ENCODE measurements at regions not wholly inside any gene's neighbourhood (a gene's known extent, or its start where the extent isn't known, plus 50 kb on each side); places are given as distances from the start of the nearest gene placed in this dataset.
A peak's percentile ranks its signal among the peaks of the same experiment; 100 is the strongest.

GRCh38 chr3:118809696-118810498 lies 224.7 kb downstream of the IGSF11 start:
- Histone ChIP-seq H3K23ac (ENCODE audit: low read length) (no peak overlapping the region), H4K8ac (ENCODE audit: low read depth, low read length) (no peak overlapping the region), H3K79me1 (ENCODE audit: low read length) (no peaks in the 10 kb centered on the region), H2BK5ac (ENCODE audit: low read length) (no peak overlapping the region), H2AK5ac (ENCODE audit: low read length) (no peak overlapping the region), H3K4me2 (ENCODE audit: low read length) (no peak overlapping the region), H3K79me2 (ENCODE audit: control insufficient read depth, insufficient read depth, low read length) (no peaks in the 10 kb centered on the region), H3K9ac (ENCODE audit: low read length) (no peak overlapping the region), H3K4me3 (ENCODE audit: low read length) (no peak overlapping the region), H3K4me1 (ENCODE audit: control insufficient read depth, low read depth, low read length) (no peaks in the 10 kb centered on the region), H3K36me3 (ENCODE audit: control insufficient read depth, insufficient read depth, low read length) (no peaks in the 10 kb centered on the region), H3K27ac (ENCODE audit: low read depth, low read length) (no peak overlapping the region), H2BK15ac (replicated peaks; ENCODE audit: low read depth) (no peak overlapping the region), H3K4ac (ENCODE audit: low read depth, low read length) (no peak overlapping the region), H3K18ac (ENCODE audit: low read length) (no peak overlapping the region), H4K5ac (ENCODE audit: low read length) (no peak overlapping the region), H3K27me3 (ENCODE audit: insufficient read depth, low read length, poor library complexity) (no peaks in the 10 kb centered on the region), H2BK120ac (ENCODE audit: low read depth, low read length) (no peak overlapping the region), H3K56ac (ENCODE audit: low read length) (no peak overlapping the region)
- WGBS (ENCODE audit: extremely low coverage, insufficient coverage, low lambda C conversion rate), result no CpG with 5 or more reads among the region's 9 CpGs
- no peak for DNase-seq

- Histone ChIP-seq H3K9ac (ENCODE audit: low read length) (no peak overlapping the region), H3K56ac (ENCODE audit: low read length) (no peak overlapping the region), H3K27ac (ENCODE audit: low read depth, low read length) (no peak overlapping the region), H2BK120ac (ENCODE audit: low read depth, low read length) (peak overlapping the region; percentile 78), H3K18ac (ENCODE audit: low read length) (no peak overlapping the region), H3K27me3 (ENCODE audit: insufficient read depth, low read length, poor library complexity) (no peaks in the 10 kb centered on the region), H3K23ac (ENCODE audit: low read length) (no peak overlapping the region), H4K8ac (ENCODE audit: low read depth, low read length) (no peak overlapping the region), H3K4me2 (ENCODE audit: low read length) (no peak overlapping the region), H3K4me3 (ENCODE audit: low read length) (no peak overlapping the region), H3K4ac (ENCODE audit: low read depth, low read length) (no peak overlapping the region), H3K79me1 (ENCODE audit: low read length) (no peaks in the 10 kb centered on the region), H2BK5ac (ENCODE audit: low read length) (no peak overlapping the region), H2BK15ac (replicated peaks; ENCODE audit: low read depth) (no peak overlapping the region), H4K5ac (ENCODE audit: low read length) (no peak overlapping the region), H2AK5ac (ENCODE audit: low read length) (no peak overlapping the region), H3K79me2 (ENCODE audit: control insufficient read depth, insufficient read depth, low read length) (no peaks in the 10 kb centered on the region), H3K36me3 (ENCODE audit: control insufficient read depth, insufficient read depth, low read length) (no peaks in the 10 kb centered on the region), H3K4me1 (ENCODE audit: control insufficient read depth, low read depth, low read length) (no peaks in the 10 kb centered on the region)
- WGBS (ENCODE audit: extremely low coverage, insufficient coverage, low lambda C conversion rate), result no CpG with 5 or more reads among the region's 10 CpGs
- DNase-seq, result peak; percentile 50
Observed at GRCh38 chr3:118810499-118811035, 224.1 kb downstream of the IGSF11 start.

DNA sequence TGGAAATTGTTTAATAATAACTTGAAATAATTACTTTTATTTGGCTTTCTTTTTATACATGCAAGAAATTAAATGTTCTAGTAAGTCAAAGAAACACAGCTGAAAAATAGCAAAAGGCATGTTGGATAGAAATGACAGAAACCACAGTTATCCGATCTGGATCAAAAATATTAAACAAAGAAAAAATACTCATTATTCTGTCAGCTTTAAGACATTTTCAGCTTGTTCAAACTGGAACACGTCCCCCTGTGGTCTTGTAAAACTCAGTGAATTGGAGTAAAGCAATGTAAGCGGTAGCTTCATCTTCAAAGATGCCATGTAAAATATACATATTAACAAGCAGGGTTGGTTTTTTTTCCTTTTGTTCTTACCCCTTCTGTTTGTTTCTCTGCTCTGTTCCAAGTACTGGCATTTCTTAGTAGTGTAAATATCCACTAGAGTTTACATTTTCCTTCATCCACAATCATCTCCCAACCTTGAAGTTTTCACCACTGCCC lies 223.4 kb downstream of the IGSF11 start:
- Histone ChIP-seq H3K23ac (ENCODE audit: low read length) (no peak overlapping the region), H3K79me1 (ENCODE audit: low read length) (no peaks in the 10 kb centered on the region), H2BK120ac (ENCODE audit: low read depth, low read length) (no peak overlapping the region), H3K27me3 (ENCODE audit: insufficient read depth, low read length, poor library complexity) (no peaks in the 10 kb centered on the region), H3K56ac (ENCODE audit: low read length) (no peak overlapping the region), H4K8ac (ENCODE audit: low read depth, low read length) (no peak overlapping the region), H2BK5ac (ENCODE audit: low read length) (no peak overlapping the region), H3K4me1 (ENCODE audit: control insufficient read depth, low read depth, low read length) (no peaks in the 10 kb centered on the region), H3K27ac (ENCODE audit: low read depth, low read length) (no peak overlapping the region), H2BK15ac (replicated peaks; ENCODE audit: low read depth) (no peak overlapping the region), H3K4me2 (ENCODE audit: low read length) (no peak overlapping the region), H4K5ac (ENCODE audit: low read length) (no peak overlapping the region), H2AK5ac (ENCODE audit: low read length) (no peak overlapping the region), H3K36me3 (ENCODE audit: control insufficient read depth, insufficient read depth, low read length) (no peaks in the 10 kb centered on the region), H3K4ac (ENCODE audit: low read depth, low read length) (no peak overlapping the region), H3K4me3 (ENCODE audit: low read length) (no peak overlapping the region), H3K79me2 (ENCODE audit: control insufficient read depth, insufficient read depth, low read length) (no peaks in the 10 kb centered on the region), H3K18ac (ENCODE audit: low read length) (no peak overlapping the region), H3K9ac (ENCODE audit: low read length) (no peak overlapping the region)
- WGBS (ENCODE audit: extremely low coverage, insufficient coverage, low lambda C conversion rate), result no CpG with 5 or more reads among the region's 3 CpGs
- DNase-seq, result no peak

- H2BK120ac ChIP-seq (ENCODE audit: low read depth, low read length), result no peak overlapping the region
- no CpG with 5 or more reads among the region's 4 CpGs for WGBS (ENCODE audit: extremely low coverage, insufficient coverage, low lambda C conversion rate)
- no peak overlapping the region for H4K8ac ChIP-seq (ENCODE audit: low read depth, low read length)
Observed at GRCh38 chr3:118813472-118813871, 221.2 kb downstream of the IGSF11 start.

GRCh38 chr3:118817748-118818165 lies 216.9 kb downstream of the IGSF11 start:
- Histone ChIP-seq H4K5ac (ENCODE audit: low read length) (no peak overlapping the region), H3K56ac (ENCODE audit: low read length) (no peak overlapping the region), H3K4me3 (ENCODE audit: low read length) (no peak overlapping the region), H2BK5ac (ENCODE audit: low read length) (no peak overlapping the region), H3K27ac (ENCODE audit: low read depth, low read length) (no peak overlapping the region), H2BK15ac (replicated peaks; ENCODE audit: low read depth) (no peak overlapping the region), H3K4me1 (ENCODE audit: control insufficient read depth, low read depth, low read length) (no peaks in the 10 kb centered on the region), H2AK5ac (ENCODE audit: low read length) (no peak overlapping the region), H4K8ac (ENCODE audit: low read depth, low read length) (no peak overlapping the region), H3K27me3 (ENCODE audit: insufficient read depth, low read length, poor library complexity) (no peaks in the 10 kb centered on the region), H3K23ac (ENCODE audit: low read length) (no peak overlapping the region), H2BK120ac (ENCODE audit: low read depth, low read length) (no peak overlapping the region), H3K36me3 (ENCODE audit: control insufficient read depth, insufficient read depth, low read length) (no peaks in the 10 kb centered on the region), H3K18ac (ENCODE audit: low read length) (no peak overlapping the region), H3K9ac (ENCODE audit: low read length) (no peak overlapping the region), H3K4me2 (ENCODE audit: low read length) (no peak overlapping the region), H3K4ac (ENCODE audit: low read depth, low read length) (no peak overlapping the region), H3K79me2 (ENCODE audit: control insufficient read depth, insufficient read depth, low read length) (no peaks in the 10 kb centered on the region), H3K79me1 (ENCODE audit: low read length) (no peaks in the 10 kb centered on the region)
- DNase-seq, result peak; percentile 79
- no CpG with 5 or more reads among the region's 5 CpGs for WGBS (ENCODE audit: extremely low coverage, insufficient coverage, low lambda C conversion rate)

More at GRCh38 chr3:118813472-118813871, 221.2 kb downstream of the IGSF11 start:
- Histone ChIP-seq H3K4ac (ENCODE audit: low read depth, low read length) (no peak overlapping the region), H3K4me1 (ENCODE audit: control insufficient read depth, low read depth, low read length) (no peaks in the 10 kb centered on the region), H2AK5ac (ENCODE audit: low read length) (no peak overlapping the region), H4K5ac (ENCODE audit: low read length) (no peak overlapping the region), H3K23ac (ENCODE audit: low read length) (no peak overlapping the region), H3K27ac (ENCODE audit: low read depth, low read length) (no peak overlapping the region), H3K4me2 (ENCODE audit: low read length) (no peak overlapping the region), H3K18ac (ENCODE audit: low read length) (no peak overlapping the region), H2BK5ac (ENCODE audit: low read length) (no peak overlapping the region), H3K79me1 (ENCODE audit: low read length) (no peaks in the 10 kb centered on the region), H3K4me3 (ENCODE audit: low read length) (no peak overlapping the region), H3K36me3 (ENCODE audit: control insufficient read depth, insufficient read depth, low read length) (no peaks in the 10 kb centered on the region), H3K56ac (ENCODE audit: low read length) (no peak overlapping the region), H3K79me2 (ENCODE audit: control insufficient read depth, insufficient read depth, low read length) (no peaks in the 10 kb centered on the region), H3K9ac (ENCODE audit: low read length) (no peak overlapping the region), H2BK15ac (replicated peaks; ENCODE audit: low read depth) (no peak overlapping the region), H3K27me3 (ENCODE audit: insufficient read depth, low read length, poor library complexity) (no peaks in the 10 kb centered on the region)
- no peak for DNase-seq

Measured in mesendoderm (in vitro differentiated cells).